ENCODE measurements at regions not wholly inside any gene's neighbourhood (a gene's known extent, or its start where the extent isn't known, plus 50 kb on each side); places are given as distances from the start of the nearest gene placed in this dataset.

DNA sequence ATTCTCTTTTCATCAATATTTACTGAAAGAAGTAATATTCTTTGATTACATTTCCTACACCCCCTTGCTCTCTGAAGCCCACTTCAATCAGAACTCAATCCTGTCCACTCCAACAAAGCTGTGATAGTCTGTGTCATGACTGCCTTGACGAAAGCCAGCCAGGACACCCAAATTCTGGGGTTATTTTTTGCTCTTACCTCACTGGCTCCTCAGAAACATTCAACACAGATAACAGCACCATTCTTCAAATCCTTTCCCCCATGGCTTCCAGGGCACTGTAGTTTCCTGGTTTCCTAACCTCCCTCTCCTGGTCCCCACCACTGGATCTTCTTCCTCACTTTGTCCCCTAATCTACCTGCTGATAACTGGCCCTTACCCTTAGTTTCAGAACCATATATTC is 106.1 kb upstream of the FER start:
- H3K9me3 ChIP-seq = no peaks in the 10 kb centered on the region
- no peaks in the 10 kb centered on the region for H3K36me3 ChIP-seq
- WGBS, 2 donors = 80 to 93% methylated on average over 1 of the region's 1 CpG
- no peak overlapping the region for H3K27ac ChIP-seq
- intact Hi-C loops (cut with DNase I) = no loop called here
- no peak for DNase-seq
- H3K4me3 ChIP-seq = no peak overlapping the region
- no peaks in the 10 kb centered on the region for H3K27me3 ChIP-seq
- TF ChIP-seq EP300 (IDR thresholded peaks at IDR 0.05) = no peak
- TF ChIP-seq POLR2A (IDR thresholded peaks at IDR 0.05) = no peak
- no peak for TF ChIP-seq CTCF (IDR thresholded peaks at IDR 0.05)
- TF ChIP-seq POLR2AphosphoS5 (IDR thresholded peaks at IDR 0.05) = no peak
- H3K4me1 ChIP-seq = no peaks in the 10 kb centered on the region

- intact Hi-C loops (cut with DNase I) = no loop called here
- Histone ChIP-seq H3K9me3 (no peaks in the 10 kb centered on the region), H3K27me3 (no peaks in the 10 kb centered on the region), H3K27ac (no peak overlapping the region), H3K36me3 (no peaks in the 10 kb centered on the region), H3K4me3 (no peak overlapping the region), H3K4me1 (peaks cover 0 to 3% (median 0%) of the 10 kb centered on the region in 4 donors)
- TF ChIP-seq POLR2AphosphoS5 (IDR thresholded peaks at IDR 0.05) (no peak), CTCF (IDR thresholded peaks at IDR 0.05) (no peak), POLR2A (IDR thresholded peaks at IDR 0.05) (no peak), EP300 (IDR thresholded peaks at IDR 0.05) (no peak)
- no peak for DNase-seq
- WGBS, 2 donors = 69 to 80% methylated on average over 3 of the region's 3 CpGs
These were observed 108.3 kb upstream of the FER start for GRCh38 chr5:108639366-108639765.

DNA sequence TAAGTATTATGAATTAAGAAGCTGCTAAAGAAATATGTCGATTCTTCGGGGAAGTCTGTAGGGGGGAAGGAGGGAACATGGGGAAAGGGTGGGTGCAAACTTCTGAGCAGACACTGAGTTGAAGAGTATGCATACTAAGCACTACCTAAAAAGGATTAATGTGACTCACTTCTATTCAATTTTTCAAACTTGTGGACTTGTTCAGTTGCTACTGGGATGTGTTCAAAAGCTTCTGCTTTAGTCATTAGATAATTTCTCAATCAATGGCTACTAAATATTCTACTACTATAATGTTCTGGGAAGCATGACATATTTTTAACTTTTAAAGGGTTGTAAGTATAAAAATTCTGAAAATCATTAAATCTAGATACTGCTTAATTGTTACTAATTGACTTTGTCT is 109.7 kb upstream of the FER start:
- Histone ChIP-seq H3K36me3 (no peaks in the 10 kb centered on the region), H3K27ac (no peak overlapping the region), H3K27me3 (no peaks in the 10 kb centered on the region), H3K4me3 (no peak overlapping the region), H3K9me3 (no peaks in the 10 kb centered on the region), H3K4me1 (peaks cover 0 to 10% (median 0%) of the 10 kb centered on the region in 4 donors)
- WGBS, 2 donors = 91% methylated on average over 2 of the region's 2 CpGs
- DNase-seq = no peak
- TF ChIP-seq EP300 (IDR thresholded peaks at IDR 0.05) (no peak), POLR2AphosphoS5 (IDR thresholded peaks at IDR 0.05) (no peak), POLR2A (IDR thresholded peaks at IDR 0.05) (no peak), CTCF (IDR thresholded peaks at IDR 0.05) (no peak)
- intact Hi-C loops (cut with DNase I) = no loop called here

DNA sequence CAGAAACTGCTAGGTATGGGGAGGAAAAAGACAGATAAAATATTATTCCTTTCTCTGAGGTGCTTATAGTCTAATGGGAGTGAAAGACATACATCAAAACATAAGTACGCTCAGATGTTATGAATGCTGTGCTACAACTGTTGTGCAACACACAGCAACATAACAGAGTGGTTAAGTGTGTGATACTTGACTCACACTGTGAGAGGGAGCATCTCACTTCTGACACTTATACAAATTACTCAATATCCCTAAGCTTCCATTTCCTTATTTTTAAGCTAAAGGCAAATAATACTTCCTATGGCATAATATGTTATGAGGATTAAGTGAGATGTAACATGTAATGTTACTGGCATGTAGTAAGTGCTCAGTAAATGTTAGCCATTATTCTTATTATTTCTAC is 110.6 kb upstream of the FER start:
- no peak overlapping the region for H3K4me3 ChIP-seq
- intact Hi-C loops (cut with DNase I) = no loop called here
- H3K36me3 ChIP-seq = no peaks in the 10 kb centered on the region
- no peaks in the 10 kb centered on the region for H3K9me3 ChIP-seq
- WGBS, 2 donors = 85 to 91% methylated on average over 1 of the region's 1 CpG
- H3K4me1 ChIP-seq = peaks cover 0 to 10% (median 0%) of the 10 kb centered on the region in 4 donors
- H3K27me3 ChIP-seq = no peaks in the 10 kb centered on the region
- H3K27ac ChIP-seq = no peak overlapping the region
- no peak for TF ChIP-seq POLR2A (IDR thresholded peaks at IDR 0.05)
- TF ChIP-seq POLR2AphosphoS5 (IDR thresholded peaks at IDR 0.05) = no peak
- TF ChIP-seq CTCF (IDR thresholded peaks at IDR 0.05) = no peak
- TF ChIP-seq EP300 (IDR thresholded peaks at IDR 0.05) = no peak
- DNase-seq = no peak

- intact Hi-C loops (cut with DNase I) = no loop called here
- 93 to 94% methylated on average over 3 of the region's 3 CpGs for WGBS, 2 donors
- no peak overlapping the region for H3K4me3 ChIP-seq
These were observed 111.4 kb upstream of the FER start for GRCh38 chr5:108636135-108636853.

More at GRCh38 chr5:108636135-108636853, 111.4 kb upstream of the FER start:
- no peaks in the 10 kb centered on the region for H3K27me3 ChIP-seq
- no peak for DNase-seq
- no peaks in the 10 kb centered on the region for H3K9me3 ChIP-seq
- no peaks in the 10 kb centered on the region for H3K36me3 ChIP-seq
- TF ChIP-seq POLR2A (IDR thresholded peaks at IDR 0.05) (no peak), CTCF (IDR thresholded peaks at IDR 0.05) (no peak), POLR2AphosphoS5 (IDR thresholded peaks at IDR 0.05) (no peak), EP300 (IDR thresholded peaks at IDR 0.05) (no peak)
- no peak overlapping the region for H3K27ac ChIP-seq
- H3K4me1 ChIP-seq = peaks cover 0 to 10% (median 0%) of the 10 kb centered on the region in 4 donors
